ENCODE measurements at regions not wholly inside any gene's neighbourhood (a gene's known extent, or its start where the extent isn't known, plus 50 kb on each side); places are given as distances from the start of the nearest gene placed in this dataset.
A peak's percentile ranks its signal among the peaks of the same experiment; 100 is the strongest.
"Not testable (repeated sequence)": the region's sequence is repeated elsewhere in the genome, so short reads cannot be mapped to it uniquely, and the experiment has no call there.

- no peaks in the 10 kb centered on the region for H3K9me3 ChIP-seq
- no peak overlapping the region for H3K4me3 ChIP-seq
- intact Hi-C loops (cut with DNase I; ENCODE audit: low total_unique reads) = no loop called here
- H3K27me3 ChIP-seq = no peaks in the 10 kb centered on the region
- DNase-seq = no peak
- H3K36me3 ChIP-seq = no peaks in the 10 kb centered on the region
- H3K4me1 ChIP-seq = peaks cover 0 to 8% (median 0%) of the 10 kb centered on the region in 4 donors
- H3K27ac ChIP-seq = no peak overlapping the region
- TF ChIP-seq EP300 (IDR thresholded peaks at IDR 0.05) (no peak), CTCF (IDR thresholded peaks at IDR 0.05) (no peak), POLR2AphosphoS5 (IDR thresholded peaks at IDR 0.05) (no peak), POLR2A (IDR thresholded peaks at IDR 0.05) (no peak)
These were observed 897.3 kb upstream of the EPHA5 start for GRCh38 chr4:66567551-66567950.

- TF ChIP-seq POLR2AphosphoS5 (IDR thresholded peaks at IDR 0.05) (no peak), EP300 (IDR thresholded peaks at IDR 0.05) (no peak), CTCF (IDR thresholded peaks at IDR 0.05) (no peak), POLR2A (IDR thresholded peaks at IDR 0.05) (no peak)
- H3K27me3 ChIP-seq = no peaks in the 10 kb centered on the region
- no peaks in the 10 kb centered on the region for H3K36me3 ChIP-seq
- peaks cover 0 to 8% (median 0%) of the 10 kb centered on the region in 4 donors for H3K9me3 ChIP-seq
- intact Hi-C loops (cut with DNase I; ENCODE audit: low total_unique reads) = no loop called here
- no peak overlapping the region for H3K4me3 ChIP-seq
- H3K27ac ChIP-seq = no peak overlapping the region
- peaks cover 0 to 8% (median 0%) of the 10 kb centered on the region in 4 donors for H3K4me1 ChIP-seq
- DNase-seq = no peak
These were observed 895.5 kb upstream of the EPHA5 start for GRCh38 chr4:66565801-66566200.

- peak in 1 of 2 donors; percentile 33 for DNase-seq
- Histone ChIP-seq H3K4me3 (no peak overlapping the region), H3K9me3 (peaks cover 0 to 8% (median 0%) of the 10 kb centered on the region in 4 donors), H3K27me3 (no peaks in the 10 kb centered on the region), H3K27ac (no peak overlapping the region), H3K4me1 (peaks cover 0 to 8% (median 0%) of the 10 kb centered on the region in 4 donors), H3K36me3 (no peaks in the 10 kb centered on the region)
- TF ChIP-seq POLR2A (IDR thresholded peaks at IDR 0.05) (no peak), EP300 (IDR thresholded peaks at IDR 0.05) (no peak), POLR2AphosphoS5 (IDR thresholded peaks at IDR 0.05) (no peak), CTCF (IDR thresholded peaks at IDR 0.05) (no peak)
- WGBS, 5 donors = 59 to 82% (median 79%) methylated on average over 12 of the region's 12 CpGs
- intact Hi-C loops (cut with DNase I; ENCODE audit: low total_unique reads) = no loop called here
These were observed 894.8 kb upstream of the EPHA5 start for GRCh38 chr4:66564901-66565651.

DNA sequence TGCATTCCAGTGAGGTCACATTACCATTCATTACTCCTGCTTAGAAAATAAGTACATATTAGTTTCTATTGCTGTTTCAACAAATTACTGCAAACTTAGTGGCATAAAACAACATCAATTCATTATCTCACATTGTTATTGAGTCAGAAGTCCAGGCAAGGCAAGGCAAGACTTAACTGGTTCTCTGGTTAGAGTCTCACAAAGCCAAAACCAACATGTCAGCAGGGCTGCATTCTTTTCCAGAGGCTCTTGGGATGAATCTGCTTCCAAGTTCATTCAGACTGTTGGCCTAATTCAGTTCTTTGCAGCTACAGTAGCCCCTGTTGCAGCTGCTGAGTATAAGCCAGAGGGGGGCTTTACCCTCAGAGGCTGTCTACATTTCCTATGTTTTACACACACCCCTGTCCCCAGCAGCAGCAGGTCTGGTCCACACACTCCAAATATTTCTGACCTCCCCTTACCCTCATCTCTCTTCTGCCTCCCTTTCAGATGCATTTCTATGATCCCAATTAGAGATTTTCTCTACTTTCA lies 892.1 kb upstream of the EPHA5 start:
- TF ChIP-seq POLR2A (IDR thresholded peaks at IDR 0.05) (no peak), CTCF (IDR thresholded peaks at IDR 0.05) (no peak), EP300 (IDR thresholded peaks at IDR 0.05) (no peak), POLR2AphosphoS5 (IDR thresholded peaks at IDR 0.05) (no peak)
- no peaks in the 10 kb centered on the region for H3K27me3 ChIP-seq

DNA sequence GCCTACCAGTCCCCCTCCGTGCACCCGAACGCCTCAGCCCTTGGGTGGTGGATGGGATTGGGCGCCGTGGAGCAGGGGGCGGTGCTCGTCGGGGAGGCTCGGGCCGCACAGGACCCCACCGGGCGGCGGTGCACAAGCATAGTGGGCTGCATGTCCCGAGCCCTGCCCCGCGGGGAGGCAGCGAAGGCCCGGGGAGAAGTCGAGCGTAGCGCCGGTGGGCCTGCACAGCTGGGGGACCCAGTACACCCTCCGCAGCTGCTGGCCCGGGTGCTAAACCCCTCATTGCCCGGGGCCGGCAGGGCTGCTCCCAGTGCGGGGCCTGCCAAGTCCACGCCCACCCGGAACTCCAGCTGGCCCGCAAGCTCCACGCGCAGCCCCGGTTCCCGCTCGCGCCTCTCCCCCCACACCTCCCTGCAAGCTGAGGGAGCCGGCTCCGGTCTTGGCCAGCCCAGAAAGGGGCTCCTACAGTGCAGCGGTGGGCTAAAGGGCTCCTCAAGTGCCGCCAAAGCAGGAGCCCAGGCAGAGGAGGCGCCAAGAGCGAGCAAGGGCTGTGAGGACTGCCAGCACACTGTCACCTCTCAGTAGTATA lies 891.3 kb upstream of the EPHA5 start:
- 94 to 100% (median 95%) methylated on average over 19 to 42 of the region's 42 CpGs for WGBS, 5 donors

More for the DNA sequence above, 892.1 kb upstream of the EPHA5 start:
- Histone ChIP-seq H3K4me1 (peaks cover 0 to 8% (median 0%) of the 10 kb centered on the region in 4 donors), H3K4me3 (no peak overlapping the region), H3K36me3 (no peaks in the 10 kb centered on the region), H3K27ac (no peak overlapping the region), H3K9me3 (peaks cover 0 to 8% (median 0%) of the 10 kb centered on the region in 4 donors)
- DNase-seq = no peak
- intact Hi-C loops (cut with DNase I; ENCODE audit: low total_unique reads) = no loop called here

More for the DNA sequence above, 891.3 kb upstream of the EPHA5 start:
- H3K4me3 ChIP-seq; H3K36me3 ChIP-seq; intact Hi-C loops (cut with DNase I; ENCODE audit: low total_unique reads); H3K9me3 ChIP-seq; H3K27me3 ChIP-seq; H3K27ac ChIP-seq; DNase-seq; H3K4me1 ChIP-seq: not testable (repeated sequence)
